ENCODE measurements at regions not wholly inside any gene's neighbourhood (a gene's known extent, or its start where the extent isn't known, plus 50 kb on each side); places are given as distances from the start of the nearest gene placed in this dataset.

- Histone ChIP-seq H3K27me3 (ENCODE audit: insufficient read depth, low read depth) (no peaks in the 10 kb centered on the region), H3K4me2 (no peak overlapping the region)
Observed at GRCh38 chr9:79263628-79264027, 308.1 kb upstream of the TLE4 start.

GRCh38 chr9:79264041-79264440 lies 307.7 kb upstream of the TLE4 start:
- H3K4me3 ChIP-seq (IDR thresholded peaks at IDR 0.05; ENCODE audit: insufficient read depth, low read depth, low read length): no peak overlapping the region
- no peaks in the 10 kb centered on the region for H3K27me3 ChIP-seq (ENCODE audit: insufficient read depth, low read depth)
- no peak overlapping the region for H2AFZ ChIP-seq (ENCODE audit: low read depth)
- H3K79me2 ChIP-seq (ENCODE audit: insufficient read depth, low read depth): no peaks in the 10 kb centered on the region
- no peak overlapping the region for H3K4me2 ChIP-seq
- H4K20me1 ChIP-seq (ENCODE audit: insufficient read depth): no peaks in the 10 kb centered on the region
- no peak for TF ChIP-seq CTCF (conservative IDR thresholded peaks at IDR 0.05; ENCODE audit: low read depth, low read length)
- H3K36me3 ChIP-seq (ENCODE audit: insufficient read depth): no peaks in the 10 kb centered on the region
- H3K27ac ChIP-seq: no peak overlapping the region
- no peak overlapping the region for H3K9ac ChIP-seq
- H3K4me1 ChIP-seq (ENCODE audit: low read depth, poor library complexity, severe bottlenecking): no peaks in the 10 kb centered on the region

More at GRCh38 chr9:79263628-79264027, 308.1 kb upstream of the TLE4 start:
- TF ChIP-seq CTCF (conservative IDR thresholded peaks at IDR 0.05; ENCODE audit: low read depth, low read length): no peak
- no peaks in the 10 kb centered on the region for H3K79me2 ChIP-seq (ENCODE audit: insufficient read depth, low read depth)
- H3K4me3 ChIP-seq (IDR thresholded peaks at IDR 0.05; ENCODE audit: insufficient read depth, low read depth, low read length): no peak overlapping the region
- H3K4me1 ChIP-seq (ENCODE audit: low read depth, poor library complexity, severe bottlenecking): no peaks in the 10 kb centered on the region
- H2AFZ ChIP-seq (ENCODE audit: low read depth): no peak overlapping the region
- no peak overlapping the region for H3K27ac ChIP-seq
- H3K36me3 ChIP-seq (ENCODE audit: insufficient read depth): no peaks in the 10 kb centered on the region
- no peaks in the 10 kb centered on the region for H4K20me1 ChIP-seq (ENCODE audit: insufficient read depth)
- H3K9ac ChIP-seq: no peak overlapping the region

GRCh38 chr9:79264511-79265355 lies 307.0 kb upstream of the TLE4 start:
- Histone ChIP-seq H3K4me3 (IDR thresholded peaks at IDR 0.05; ENCODE audit: insufficient read depth, low read depth, low read length) (no peak overlapping the region), H3K4me2 (no peak overlapping the region), H3K27me3 (ENCODE audit: insufficient read depth, low read depth) (no peaks in the 10 kb centered on the region), H2AFZ (ENCODE audit: low read depth) (no peak overlapping the region), H3K4me1 (ENCODE audit: low read depth, poor library complexity, severe bottlenecking) (no peaks in the 10 kb centered on the region), H3K36me3 (ENCODE audit: insufficient read depth) (no peaks in the 10 kb centered on the region), H3K9ac (no peak overlapping the region), H4K20me1 (ENCODE audit: insufficient read depth) (no peaks in the 10 kb centered on the region), H3K27ac (no peak overlapping the region), H3K79me2 (ENCODE audit: insufficient read depth, low read depth) (no peaks in the 10 kb centered on the region)
- no peak for TF ChIP-seq CTCF (conservative IDR thresholded peaks at IDR 0.05; ENCODE audit: low read depth, low read length)

GRCh38 chr9:79266986-79267385 lies 304.8 kb upstream of the TLE4 start:
- Histone ChIP-seq H3K79me2 (ENCODE audit: insufficient read depth, low read depth) (no peaks in the 10 kb centered on the region), H3K9ac (no peak overlapping the region), H3K4me3 (IDR thresholded peaks at IDR 0.05; ENCODE audit: insufficient read depth, low read depth, low read length) (no peak overlapping the region), H2AFZ (ENCODE audit: low read depth) (no peak overlapping the region), H3K4me2 (no peak overlapping the region), H3K27me3 (ENCODE audit: insufficient read depth, low read depth) (no peaks in the 10 kb centered on the region), H3K27ac (no peak overlapping the region), H3K4me1 (ENCODE audit: low read depth, poor library complexity, severe bottlenecking) (no peaks in the 10 kb centered on the region), H4K20me1 (ENCODE audit: insufficient read depth) (no peaks in the 10 kb centered on the region), H3K36me3 (ENCODE audit: insufficient read depth) (no peaks in the 10 kb centered on the region)
- no peak for TF ChIP-seq CTCF (conservative IDR thresholded peaks at IDR 0.05; ENCODE audit: low read depth, low read length)

All from KMS-11 (cell line).